RWPE2 (cell line): ENCODE measurements at regions not wholly inside any gene's neighbourhood (a gene's known extent, or its start where the extent isn't known, plus 50 kb on each side); places are given as distances from the start of the nearest gene placed in this dataset.

Experiments used
- ATAC-seq: fragments of 200-7000 bp; cut with Tn5 transposase; 3 replicates; pipeline ENCODE4 v1.9.1; 2021; ENCODE audit warnings: low read depth
- DNase-seq: peaks from one replicate; pipeline ENCODE4 v3.0.0-alpha.2; 2020; ENCODE audit warnings: low spot score
- H3K27ac ChIP-seq: fragments of 450-650 bp; 2 replicates; pipeline ENCODE4 v1.5.1; 2017; ENCODE audit warnings: mild to moderate bottlenecking; ENCODE audit not compliant: poor library complexity, severe bottlenecking
- H3K27me3 ChIP-seq: fragments of 250-450 bp; sonication (Bioruptor Pico); 2 replicates; pipeline ENCODE4 v1.5.1; 2021; ENCODE audit warnings: mild to moderate bottlenecking, moderate library complexity; ENCODE audit not compliant: insufficient read depth, poor library complexity, severe bottlenecking
- H3K36me3 ChIP-seq: fragments of 250-450 bp; sonication (Bioruptor Pico); 2 replicates; pipeline ENCODE4 v1.5.1; 2020; ENCODE audit warnings: low read depth, mild to moderate bottlenecking, moderate library complexity
- H3K4me1 ChIP-seq: fragments of 250-450 bp; sonication (Bioruptor Pico); 2 replicates; pipeline ENCODE4 v1.5.1; 2021; ENCODE audit warnings: mild to moderate bottlenecking, moderate library complexity; ENCODE audit not compliant: insufficient read depth, poor library complexity, severe bottlenecking
- H3K4me3 ChIP-seq: fragments of 250-450 bp; sonication (Bioruptor Pico); 2 replicates; pipeline ENCODE4 v1.5.1; 2021; ENCODE audit warnings: mild to moderate bottlenecking, moderate library complexity; ENCODE audit not compliant: severe bottlenecking
- H3K9me3 ChIP-seq: fragments of 250-450 bp; sonication (Bioruptor Pico); 2 replicates; pipeline ENCODE4 v1.5.1; 2021; ENCODE audit warnings: mild to moderate bottlenecking, moderate library complexity; ENCODE audit not compliant: severe bottlenecking
- TF ChIP-seq, protein P1 (sequence below): fragments of 450-650 bp; IDR thresholded peaks from one replicate; pipeline ENCODE4 v1.5.1; 2017; ENCODE audit warnings: mild to moderate bottlenecking, moderate library complexity; ENCODE audit not compliant: poor library complexity, severe bottlenecking

DNA sequence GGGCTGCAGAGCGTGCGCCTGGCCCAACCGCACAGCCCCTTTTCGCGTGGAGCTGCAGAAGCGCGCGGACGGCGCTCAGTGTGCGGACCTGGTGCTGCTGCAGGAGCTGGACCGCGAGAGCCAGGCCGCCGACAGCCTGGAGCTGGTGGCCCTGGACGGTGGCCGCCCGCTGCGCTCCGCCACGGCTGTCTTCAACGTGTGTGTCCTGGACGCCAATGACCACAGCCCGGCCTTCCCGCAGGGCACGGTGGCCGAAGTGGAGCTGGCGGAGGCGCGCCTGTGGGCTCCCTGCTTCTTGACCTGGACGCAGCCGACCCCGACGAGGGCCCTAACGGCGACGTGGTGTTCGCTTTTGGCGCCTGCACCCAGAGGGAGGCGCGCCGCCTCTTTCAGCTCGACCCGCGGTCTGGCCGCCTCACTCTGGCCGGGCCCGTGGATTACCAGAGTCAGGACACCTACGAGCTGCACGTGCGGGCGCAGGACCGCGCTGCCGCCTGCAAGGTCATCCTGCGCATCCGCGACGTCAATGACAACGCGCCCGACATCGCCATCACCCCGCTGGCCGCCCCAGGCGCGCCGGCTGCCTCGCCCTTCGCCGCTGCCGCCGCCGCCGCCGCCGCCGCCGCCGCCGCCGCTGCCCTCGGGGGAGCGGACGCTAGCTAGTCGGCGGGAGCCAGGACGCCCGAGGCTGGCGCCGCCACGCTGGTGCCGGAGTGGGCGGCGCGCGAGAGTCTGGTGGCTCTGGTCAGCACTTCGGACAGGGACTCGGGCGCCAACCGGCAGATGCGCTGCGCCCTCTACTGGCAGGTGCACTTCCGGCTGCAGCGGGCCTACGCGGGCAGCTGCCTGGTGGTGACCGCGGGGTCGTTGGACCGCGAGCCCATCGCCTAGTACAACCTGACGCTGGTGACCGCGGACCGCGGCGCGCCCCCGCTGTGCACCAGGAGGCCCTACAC is 172.2 kb downstream of the OLFM4 start:
- ATAC-seq = no peak
- no peaks in the 10 kb centered on the region for H3K9me3 ChIP-seq
- H3K27ac ChIP-seq = no peak overlapping the region
- H3K4me3 ChIP-seq = no peak overlapping the region
- DNase-seq = no peak
- TF ChIP-seq, protein P1, sequence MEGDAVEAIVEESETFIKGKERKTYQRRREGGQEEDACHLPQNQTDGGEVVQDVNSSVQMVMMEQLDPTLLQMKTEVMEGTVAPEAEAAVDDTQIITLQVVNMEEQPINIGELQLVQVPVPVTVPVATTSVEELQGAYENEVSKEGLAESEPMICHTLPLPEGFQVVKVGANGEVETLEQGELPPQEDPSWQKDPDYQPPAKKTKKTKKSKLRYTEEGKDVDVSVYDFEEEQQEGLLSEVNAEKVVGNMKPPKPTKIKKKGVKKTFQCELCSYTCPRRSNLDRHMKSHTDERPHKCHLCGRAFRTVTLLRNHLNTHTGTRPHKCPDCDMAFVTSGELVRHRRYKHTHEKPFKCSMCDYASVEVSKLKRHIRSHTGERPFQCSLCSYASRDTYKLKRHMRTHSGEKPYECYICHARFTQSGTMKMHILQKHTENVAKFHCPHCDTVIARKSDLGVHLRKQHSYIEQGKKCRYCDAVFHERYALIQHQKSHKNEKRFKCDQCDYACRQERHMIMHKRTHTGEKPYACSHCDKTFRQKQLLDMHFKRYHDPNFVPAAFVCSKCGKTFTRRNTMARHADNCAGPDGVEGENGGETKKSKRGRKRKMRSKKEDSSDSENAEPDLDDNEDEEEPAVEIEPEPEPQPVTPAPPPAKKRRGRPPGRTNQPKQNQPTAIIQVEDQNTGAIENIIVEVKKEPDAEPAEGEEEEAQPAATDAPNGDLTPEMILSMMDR = no peak
- H3K27me3 ChIP-seq = peaks cover 50% of the 10 kb centered on the region
- no peaks in the 10 kb centered on the region for H3K36me3 ChIP-seq
- no peaks in the 10 kb centered on the region for H3K4me1 ChIP-seq

DNA sequence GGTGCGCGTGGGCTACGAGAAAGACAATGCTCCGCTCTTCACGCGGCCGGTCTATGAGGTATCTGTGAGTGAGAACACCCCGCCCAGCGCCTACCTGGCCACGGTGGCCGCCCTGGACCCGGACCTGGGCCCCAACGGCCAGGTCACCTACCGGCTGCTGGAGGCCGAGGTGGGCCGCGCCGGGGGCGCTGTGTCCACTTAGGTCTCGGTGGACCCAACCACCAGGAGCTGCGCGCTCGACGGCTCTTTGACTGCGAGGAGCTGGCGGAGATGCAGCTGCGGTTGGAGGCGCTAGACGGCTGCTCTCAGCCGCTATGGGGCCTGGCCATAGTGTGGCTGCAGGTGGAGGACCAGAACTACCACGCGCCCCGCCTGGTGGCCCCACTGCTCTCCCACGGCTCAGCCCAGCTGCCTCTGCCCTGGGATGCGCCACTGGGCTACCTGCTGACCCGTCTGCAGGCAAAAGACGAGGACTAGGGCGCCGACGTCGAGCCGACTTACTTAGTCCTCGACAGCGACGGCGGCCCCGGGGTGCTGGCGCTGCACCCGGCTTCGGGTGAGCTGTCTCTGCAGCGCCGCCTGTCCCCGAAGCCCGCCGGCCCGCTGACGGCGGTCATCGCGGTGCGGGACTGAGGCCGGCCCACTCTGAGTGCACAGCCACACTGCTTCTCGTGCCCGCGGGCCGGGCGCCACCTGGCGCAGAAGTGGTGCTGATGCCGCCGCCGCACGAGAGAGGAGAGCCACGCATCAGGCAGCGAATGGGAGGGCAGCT is 173.0 kb downstream of the OLFM4 start:
- no peaks in the 10 kb centered on the region for H3K4me1 ChIP-seq
- ATAC-seq = peak; percentile 65
- no peaks in the 10 kb centered on the region for H3K9me3 ChIP-seq
- peaks cover 46% of the 10 kb centered on the region for H3K27me3 ChIP-seq
- TF ChIP-seq, protein P1 = peak; percentile 27
- no peak overlapping the region for H3K4me3 ChIP-seq
- DNase-seq = peak; percentile 35
- H3K36me3 ChIP-seq = no peaks in the 10 kb centered on the region
- H3K27ac ChIP-seq = no peak overlapping the region

DNA sequence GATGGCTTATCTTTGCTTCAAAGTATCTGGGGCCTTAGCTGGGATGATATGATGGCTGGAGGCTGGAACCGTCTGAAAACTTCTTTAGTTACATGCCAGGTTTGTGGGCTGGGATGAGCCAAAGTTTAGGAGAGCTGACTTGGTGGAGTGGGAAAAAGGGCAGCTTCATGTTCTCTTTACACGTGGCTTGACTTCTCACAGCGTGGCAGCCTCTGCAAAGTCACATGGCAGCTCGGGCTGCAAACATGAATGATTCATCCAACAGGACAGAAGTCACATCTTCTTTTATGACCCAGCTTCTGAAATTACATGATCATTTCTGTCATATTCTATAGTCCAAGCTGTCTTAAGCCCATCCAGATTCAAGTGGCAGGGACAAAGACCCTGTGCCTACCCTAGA is 176.0 kb downstream of the OLFM4 start:
- Histone ChIP-seq H3K27me3 (peaks cover 22% of the 10 kb centered on the region), H3K9me3 (no peaks in the 10 kb centered on the region), H3K36me3 (no peaks in the 10 kb centered on the region), H3K4me3 (no peak overlapping the region), H3K27ac (no peak overlapping the region), H3K4me1 (no peaks in the 10 kb centered on the region)
- ATAC-seq (no peak), DNase-seq (no peak)
- TF ChIP-seq, protein P1 = no peak

DNA sequence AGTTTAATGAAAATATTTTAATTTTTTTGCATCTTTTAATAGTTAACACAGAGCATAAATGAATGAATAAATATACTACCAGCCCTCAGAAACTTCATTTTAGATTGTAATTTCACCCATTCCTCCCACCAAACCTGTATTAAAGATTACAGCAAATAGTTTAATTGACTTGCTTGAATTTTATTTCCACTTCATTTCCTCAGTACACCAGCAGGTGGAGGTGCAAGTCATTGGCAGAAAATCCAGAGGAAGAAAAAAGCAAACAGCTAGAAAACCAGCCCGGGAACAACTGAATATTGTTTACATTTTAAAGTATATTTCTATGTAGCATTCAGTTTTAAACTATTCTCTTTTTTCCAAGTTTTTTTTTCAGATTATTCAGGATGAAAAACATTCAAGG is 177.8 kb downstream of the OLFM4 start:
- Histone ChIP-seq H3K4me3 (no peak overlapping the region), H3K36me3 (no peaks in the 10 kb centered on the region), H3K27ac (no peak overlapping the region), H3K9me3 (no peaks in the 10 kb centered on the region), H3K27me3 (peaks cover 8% of the 10 kb centered on the region), H3K4me1 (no peaks in the 10 kb centered on the region)
- DNase-seq = no peak
- ATAC-seq = no peak
- TF ChIP-seq, protein P1 = peak; percentile 39
